ENCODE measurements at regions not wholly inside any gene's neighbourhood (a gene's known extent, or its start where the extent isn't known, plus 50 kb on each side); places are given as distances from the start of the nearest gene placed in this dataset.

DNA sequence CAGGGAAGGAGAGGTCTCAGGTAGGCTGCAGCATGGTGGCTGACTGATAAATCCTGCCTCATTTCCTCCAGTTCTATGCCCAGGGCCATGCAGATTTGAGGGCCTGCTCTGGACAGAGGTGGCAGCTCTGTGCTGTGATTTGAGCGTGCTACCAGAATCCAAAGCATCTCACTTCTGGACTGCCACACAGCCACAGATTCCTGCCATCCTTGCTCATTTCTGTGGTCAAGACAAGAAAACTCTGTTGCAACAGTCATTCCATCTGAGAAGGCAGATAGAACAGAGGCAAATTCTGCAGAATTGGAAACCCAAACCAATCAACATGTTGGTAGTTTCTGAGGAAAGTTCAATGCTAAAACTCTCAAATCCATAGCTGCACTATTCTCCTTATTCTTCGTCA lies 102.8 kb upstream of the GALNT2 start:
- TF ChIP-seq EP300 (IDR thresholded peaks at IDR 0.05; ENCODE audit: low read depth) (no peak), POLR2A (IDR thresholded peaks at IDR 0.05) (no peak), CTCF (IDR thresholded peaks at IDR 0.05) (no peak), POLR2AphosphoS5 (IDR thresholded peaks at IDR 0.05) (no peak)
